Endothelial cell of umbilical vein (primary cell): ENCODE measurements at regions not wholly inside any gene's neighbourhood (a gene's known extent, or its start where the extent isn't known, plus 50 kb on each side); places are given as distances from the start of the nearest gene placed in this dataset.

ENCODE experiments used
- BruUV-seq: library from RNA; stranded (reverse); fragments of 400-500 nt; replicated peaks from 2 replicates; lab custom pipeline; 2021; lab: Mats Ljungman, UMichigan
- CTCF ChIA-PET: fragments of 300-600, 350-600 bp; sonication (Branson Sonifier 250); formaldehyde crosslinking; loops from one replicate; lab custom pipeline; 2021; ENCODE audit warnings: antibody characterized with exemption, inconsistent platforms; lab: Charles Lee
- POLR2A ChIA-PET: fragments of 300-600, 350-600 bp; sonication (Branson Sonifier 250); formaldehyde crosslinking; loops from one replicate; lab custom pipeline; 2021; ENCODE audit warnings: antibody characterized with exemption, inconsistent platforms; lab: Charles Lee
- DNase-seq: peaks from one replicate; pipeline ENCODE4 v3.0.0-alpha.2; 2011; ENCODE audit warnings: low read depth, low spot score
- FAIRE-seq: peaks from 2 replicates; lab custom pipeline; 2011; peaks lifted over from hg19 to GRCh38; lab: Jason Lieb, UNC
- H2AFZ ChIP-seq: 2 replicates; pipeline ENCODE4 v1.6.0; 2012; ENCODE audit warnings: low read depth, low read length, control low read depth, inconsistent platforms
- H3K27ac ChIP-seq: 2 replicates; pipeline ENCODE4 v1.5.1; 2011; ENCODE audit warnings: low read depth, mild to moderate bottlenecking, control low read depth, low read length, moderate library complexity; ENCODE audit not compliant: insufficient read depth
- H3K27me3 ChIP-seq, 2 experiments: 2 replicates each; pipeline versions ENCODE4 v1.6.0 to v1.6.1; 2011; ENCODE audit warnings: low read length in 2 of 2, mixed read lengths in 1 of 2; ENCODE audit not compliant: control insufficient read depth in 2 of 2, insufficient read depth in 2 of 2
- H3K36me3 ChIP-seq, 2 experiments: 2 replicates in 1 of 2; 3 replicates in 1 of 2; pipeline ENCODE4 v1.5.1; 2011; ENCODE audit warnings: low read length in 2 of 2, mild to moderate bottlenecking in 1 of 2, moderate library complexity in 1 of 2; ENCODE audit not compliant: control insufficient read depth in 2 of 2, insufficient read depth in 2 of 2; ENCODE audit errors: extremely low read depth in 1 of 2
- H3K4me1 ChIP-seq: 3 replicates; pipeline ENCODE4 v1.5.1; 2011; ENCODE audit warnings: mild to moderate bottlenecking, low read length; ENCODE audit not compliant: control insufficient read depth, insufficient read depth; ENCODE audit errors: extremely low read depth
- H3K4me2 ChIP-seq: 2 replicates; pipeline ENCODE4 v1.6.1; 2011; ENCODE audit warnings: low read length, control low read depth, mixed read lengths; ENCODE audit not compliant: insufficient read depth
- H3K4me3 ChIP-seq, 3 experiments: fragments of 200-600 bp in 1 of 3; sonication (generic), shearing (Covaris generic) in 1 of 3; replicated peaks in 1 of 3; 2 replicates each; pipeline ENCODE4 v1.5.1; 2011 to 2016; ENCODE audit warnings: control low read depth in 3 of 3, low read length in 3 of 3, mild to moderate bottlenecking in 2 of 3, inconsistent platforms in 1 of 3, low read depth in 1 of 3, moderate library complexity in 1 of 3; ENCODE audit not compliant: insufficient read depth in 1 of 3
- H3K79me2 ChIP-seq: 2 replicates; pipeline ENCODE4 v1.6.0; 2012; ENCODE audit warnings: low read length, inconsistent platforms; ENCODE audit not compliant: control insufficient read depth, insufficient read depth
- H3K9ac ChIP-seq: replicated peaks from 2 replicates; pipeline ENCODE3; 2011; ENCODE audit warnings: low read length, control low read depth; ENCODE audit not compliant: insufficient read depth; ENCODE audit errors: extremely low read depth
- H3K9me1 ChIP-seq: replicated peaks from 3 replicates; pipeline ENCODE4 v1.6.0; 2011; ENCODE audit warnings: mild to moderate bottlenecking, low read length; ENCODE audit not compliant: control insufficient read depth, insufficient read depth; ENCODE audit errors: extremely low read depth
- H3K9me3 ChIP-seq: replicated peaks from 2 replicates; pipeline ENCODE4 v1.5.1; 2012; ENCODE audit warnings: low read length, inconsistent platforms; ENCODE audit not compliant: control insufficient read depth, insufficient read depth
- H4K20me1 ChIP-seq: replicated peaks from 2 replicates; pipeline ENCODE3; 2011; ENCODE audit warnings: mild to moderate bottlenecking, low read length; ENCODE audit not compliant: control insufficient read depth, insufficient read depth; ENCODE audit errors: extremely low read depth
- CTCF ChIP-seq, 2 donors: IDR thresholded peaks; 1 replicate in 1 of 2; 2 replicates in 1 of 2; pipeline ENCODE4 v1.5.1; 2011; ENCODE audit warnings: low read length in 2 of 2, mild to moderate bottlenecking in 2 of 2, moderate library complexity in 2 of 2, control low read depth in 1 of 2, inconsistent platforms in 1 of 2, low read depth in 1 of 2; ENCODE audit not compliant: insufficient read depth in 1 of 2; ENCODE audit errors: extremely low read depth in 1 of 2
- EZH2 ChIP-seq: IDR thresholded peaks from 2 replicates; pipeline ENCODE4 v1.6.1; 2012; ENCODE audit warnings: borderline replicate concordance, low read depth, mild to moderate bottlenecking, moderate library complexity, low read length, inconsistent platforms; ENCODE audit not compliant: severe bottlenecking
- GATA2 ChIP-seq: IDR thresholded peaks from 2 replicates; pipeline ENCODE4 v1.7.0; 2011; ENCODE audit warnings: low read depth, mild to moderate bottlenecking, moderate library complexity, mixed read lengths, low read length; ENCODE audit not compliant: insufficient read length, insufficient read depth
- JUN ChIP-seq: IDR thresholded peaks from 2 replicates; pipeline ENCODE4 v1.6.1; 2011; ENCODE audit warnings: borderline replicate concordance, low read depth; ENCODE audit not compliant: insufficient read length, insufficient read depth
- POLR2AphosphoS5 ChIP-seq: IDR thresholded peaks from 2 replicates; pipeline ENCODE4 v1.6.1; 2012; ENCODE audit warnings: low read depth, mild to moderate bottlenecking, control low read depth, low read length, moderate library complexity; ENCODE audit not compliant: insufficient read depth
- dilution Hi-C: fragments of 300-500 bp; cut with MboI; formaldehyde crosslinking; loops from one replicate; pipeline ENCODE4 v1.15.0; 2019; ENCODE audit warnings: low sequenced_read_pairs; ENCODE audit not compliant: extremely low pct_ligation_motif_present
- intact Hi-C: fragments of 100-400 bp; cut with micrococcal nuclease; formaldehyde crosslinking; loops from one replicate; pipeline ENCODE4 v1.10.0; 2022
- TF ChIP-seq, protein P1 (sequence below): IDR thresholded peaks from 2 replicates; pipeline ENCODE4 v1.6.1; 2011; ENCODE audit not compliant: insufficient read depth, insufficient read length

DNA sequence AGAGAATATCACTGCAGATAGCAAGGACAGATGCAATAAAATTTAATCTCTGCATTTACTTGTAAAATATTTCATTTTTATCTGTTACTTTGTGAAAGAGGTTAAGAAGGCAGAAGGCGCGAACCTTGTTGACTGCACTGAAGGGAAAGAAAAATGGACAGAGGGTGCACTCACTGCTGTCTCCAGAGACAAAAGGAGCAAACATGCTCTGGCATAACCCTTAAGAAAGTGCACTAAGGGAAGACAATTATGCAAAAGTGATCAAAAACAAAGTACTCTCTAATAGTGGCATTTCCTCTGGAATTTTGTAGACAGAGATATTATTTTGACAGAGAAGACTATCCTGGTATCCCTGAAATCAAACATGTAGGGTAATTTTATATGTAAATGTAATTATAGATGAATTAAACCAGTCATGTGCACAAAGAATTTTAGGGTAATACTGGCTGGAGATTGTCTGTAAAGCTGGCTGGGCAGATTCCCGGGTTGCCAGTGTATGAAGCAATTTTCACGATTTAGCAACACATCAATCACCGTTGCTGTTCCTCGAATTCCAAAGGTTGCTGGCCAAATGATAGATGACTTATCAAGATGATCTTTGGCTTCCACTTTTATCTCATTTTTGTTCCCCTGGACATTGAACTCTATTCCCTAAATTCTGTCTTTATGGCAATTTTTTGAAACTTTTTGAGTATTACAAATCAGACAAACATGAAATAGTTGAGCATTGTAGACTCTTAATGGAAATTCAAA lies 1176.9 kb downstream of the SUCLG1 start:
- FAIRE-seq: no peak
- ChIA-PET POLR2A (no interaction called here), CTCF (no interaction called here)

More for the DNA sequence above, 1176.9 kb downstream of the SUCLG1 start:
- H3K79me2 ChIP-seq: no peaks in the 10 kb centered on the region
- H3K4me2 ChIP-seq: no peak overlapping the region
- no peaks in the 10 kb centered on the region for H3K9me3 ChIP-seq
- no peak for DNase-seq
- no peak overlapping the region for H2AFZ ChIP-seq
- no peak for TF ChIP-seq EZH2
- TF ChIP-seq POLR2AphosphoS5: no peak
- TF ChIP-seq, protein P1, sequence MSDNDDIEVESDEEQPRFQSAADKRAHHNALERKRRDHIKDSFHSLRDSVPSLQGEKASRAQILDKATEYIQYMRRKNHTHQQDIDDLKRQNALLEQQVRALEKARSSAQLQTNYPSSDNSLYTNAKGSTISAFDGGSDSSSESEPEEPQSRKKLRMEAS: no peak
- TF ChIP-seq JUN: no peak
- no peak for TF ChIP-seq CTCF (IDR thresholded peaks at IDR 0.05; ENCODE audit: extremely low read depth in 1 of 2, insufficient read depth in 1 of 2, low read depth in 1 of 2, low read length in 2 of 2)
- TF ChIP-seq GATA2: no peak
- dilution Hi-C loops (no loop called here), intact Hi-C loops (no loop called here)
- no peaks in the 10 kb centered on the region for H3K27me3 ChIP-seq
- no peak overlapping the region for H3K27ac ChIP-seq
- no peaks in the 10 kb centered on the region for H3K4me1 ChIP-seq
- H4K20me1 ChIP-seq: no peaks in the 10 kb centered on the region
- no TSS peak for BruUV-seq
- no peaks in the 10 kb centered on the region for H3K9me1 ChIP-seq
- H3K4me3 ChIP-seq: no peak overlapping the region
- no peak overlapping the region for H3K9ac ChIP-seq
- no peaks in the 10 kb centered on the region for H3K36me3 ChIP-seq
